MCF 10A (cell line): ENCODE measurements at regions not wholly inside any gene's neighbourhood (a gene's known extent, or its start where the extent isn't known, plus 50 kb on each side); places are given as distances from the start of the nearest gene placed in this dataset.

Source experiments
- BruUV-seq: library from RNA; stranded (reverse); fragments of 400-500 nt; replicated peaks from 2 replicates; lab custom pipeline; 2021; lab: Mats Ljungman, UMichigan
- CTCF ChIA-PET: fragments of 300-600 bp; sonication (Branson Sonifier 250); formaldehyde crosslinking; extraction: SDS; loops from one replicate; lab custom pipeline; 2021; ENCODE audit warnings: antibody characterized with exemption, inconsistent platforms; lab: Yijun Ruan, JAX
- POLR2A ChIA-PET: fragments of 300-600, 350-650 bp; sonication (Branson Sonifier 250); formaldehyde crosslinking; extraction: SDS; loops from one replicate; lab custom pipeline; 2020; ENCODE audit warnings: antibody characterized with exemption, inconsistent platforms; lab: Yijun Ruan, JAX
- DNase-seq: peaks from one replicate; pipeline ENCODE4 v3.0.0-alpha.2; 2018; ENCODE audit not compliant: unreplicated experiment
- H3K27ac Mint-ChIP-seq: one replicate; pipeline ENCODE4 v1.8.0; 2022; ENCODE audit warnings: mild to moderate bottlenecking, low read depth, mixed read lengths; ENCODE audit not compliant: unreplicated experiment
- H3K27me3 Mint-ChIP-seq: one replicate; pipeline ENCODE4 v1.8.0; 2022; ENCODE audit warnings: mixed read lengths; ENCODE audit not compliant: insufficient read depth, unreplicated experiment
- H3K36me3 Mint-ChIP-seq: one replicate; pipeline ENCODE4 v1.8.0; 2022; ENCODE audit warnings: mild to moderate bottlenecking, moderate library complexity, mixed read lengths; ENCODE audit not compliant: insufficient read depth, unreplicated experiment
- H3K4me1 Mint-ChIP-seq: one replicate; pipeline ENCODE4 v1.8.0; 2022; ENCODE audit warnings: mixed read lengths; ENCODE audit not compliant: insufficient read depth, unreplicated experiment
- H3K4me3 Mint-ChIP-seq: one replicate; pipeline ENCODE4 v1.8.0; 2022; ENCODE audit warnings: mild to moderate bottlenecking, moderate library complexity, mixed read lengths; ENCODE audit not compliant: unreplicated experiment
- H3K9me3 Mint-ChIP-seq: one replicate; pipeline ENCODE4 v1.8.0; 2022; ENCODE audit warnings: mixed read lengths; ENCODE audit not compliant: unreplicated experiment
- intact Hi-C: fragments of 100-400 bp; cut with micrococcal nuclease; formaldehyde crosslinking; loops from 2 replicates; pipeline ENCODE4 v1.14.1; 2022
- TF ChIP-seq, protein P1 (sequence below): fragments of 200-600 bp; IDR thresholded peaks from one replicate; pipeline ENCODE4 v1.8.0; 2022; ENCODE audit warnings: antibody characterized with exemption, mild to moderate bottlenecking; ENCODE audit not compliant: unreplicated experiment

DNA sequence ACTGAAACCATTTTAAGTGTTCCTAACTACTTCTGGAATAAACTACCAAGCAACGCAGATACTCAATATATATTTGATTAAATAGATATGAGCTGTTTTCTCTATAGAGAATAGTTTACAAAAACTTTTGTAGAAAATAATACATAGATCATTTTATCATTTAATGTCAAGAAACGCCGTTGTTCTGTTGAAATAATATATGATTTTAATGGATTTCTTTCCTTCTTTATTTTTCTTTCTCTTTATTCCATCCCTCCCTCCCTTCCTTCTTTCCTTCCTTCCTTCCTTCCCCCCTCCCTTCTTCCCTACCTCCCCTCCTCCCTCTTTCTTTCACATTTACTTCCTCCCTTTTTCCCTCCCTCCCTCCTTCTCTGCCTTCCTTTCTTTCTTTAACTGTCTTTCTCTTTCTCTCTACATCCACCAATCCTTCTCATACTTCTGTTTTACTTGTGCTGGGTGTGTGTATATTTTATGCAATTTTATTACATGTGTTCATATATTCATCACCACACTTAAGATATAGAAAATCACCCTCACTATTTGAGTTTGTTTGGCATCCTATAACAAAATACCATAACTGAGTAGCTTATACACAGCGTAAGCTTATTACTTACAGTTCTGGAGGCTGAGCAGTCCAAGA lies 230.9 kb upstream of the BRINP3 start:
- H3K9me3 Mint-ChIP-seq = no peaks in the 10 kb centered on the region
- H3K27ac Mint-ChIP-seq = no peak overlapping the region
- BruUV-seq = no TSS peak
- TF ChIP-seq, protein P1, sequence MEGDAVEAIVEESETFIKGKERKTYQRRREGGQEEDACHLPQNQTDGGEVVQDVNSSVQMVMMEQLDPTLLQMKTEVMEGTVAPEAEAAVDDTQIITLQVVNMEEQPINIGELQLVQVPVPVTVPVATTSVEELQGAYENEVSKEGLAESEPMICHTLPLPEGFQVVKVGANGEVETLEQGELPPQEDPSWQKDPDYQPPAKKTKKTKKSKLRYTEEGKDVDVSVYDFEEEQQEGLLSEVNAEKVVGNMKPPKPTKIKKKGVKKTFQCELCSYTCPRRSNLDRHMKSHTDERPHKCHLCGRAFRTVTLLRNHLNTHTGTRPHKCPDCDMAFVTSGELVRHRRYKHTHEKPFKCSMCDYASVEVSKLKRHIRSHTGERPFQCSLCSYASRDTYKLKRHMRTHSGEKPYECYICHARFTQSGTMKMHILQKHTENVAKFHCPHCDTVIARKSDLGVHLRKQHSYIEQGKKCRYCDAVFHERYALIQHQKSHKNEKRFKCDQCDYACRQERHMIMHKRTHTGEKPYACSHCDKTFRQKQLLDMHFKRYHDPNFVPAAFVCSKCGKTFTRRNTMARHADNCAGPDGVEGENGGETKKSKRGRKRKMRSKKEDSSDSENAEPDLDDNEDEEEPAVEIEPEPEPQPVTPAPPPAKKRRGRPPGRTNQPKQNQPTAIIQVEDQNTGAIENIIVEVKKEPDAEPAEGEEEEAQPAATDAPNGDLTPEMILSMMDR = no peak
- no peaks in the 10 kb centered on the region for H3K27me3 Mint-ChIP-seq
- DNase-seq = no peak
- intact Hi-C loops = no loop called here
- CTCF ChIA-PET = interaction anchor here (0.6 kb wide), 1 partner anchor 106 kb away, joined by 3 read pairs; no protein-coding TSS in a partner anchor
- no peaks in the 10 kb centered on the region for H3K4me1 Mint-ChIP-seq
- no peak overlapping the region for H3K4me3 Mint-ChIP-seq
- no peaks in the 10 kb centered on the region for H3K36me3 Mint-ChIP-seq
- POLR2A ChIA-PET = no interaction called here

DNA sequence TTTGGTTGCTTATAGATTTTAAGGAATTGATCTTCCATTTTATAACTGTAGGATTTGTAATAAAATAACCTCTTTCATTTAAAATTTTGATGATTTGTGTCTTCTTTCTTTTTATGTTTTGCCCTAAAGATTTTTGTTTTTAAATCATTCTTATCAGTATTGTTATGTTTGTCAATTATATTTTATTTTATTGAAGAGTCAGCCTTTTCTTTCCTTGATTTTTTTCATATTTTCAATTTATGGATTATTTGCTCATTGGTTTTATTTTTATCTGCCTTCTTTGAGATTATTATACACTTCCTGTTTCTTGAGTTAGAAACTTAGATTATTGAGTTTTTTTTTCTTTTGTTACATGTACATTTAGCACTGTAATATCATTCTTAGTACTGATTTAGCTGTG lies 233.4 kb upstream of the BRINP3 start:
- TF ChIP-seq, protein P1 = no peak
- H3K27me3 Mint-ChIP-seq = no peaks in the 10 kb centered on the region
- no TSS peak for BruUV-seq
- H3K27ac Mint-ChIP-seq = no peak overlapping the region
- no peak overlapping the region for H3K4me3 Mint-ChIP-seq
- intact Hi-C loops = no loop called here
- CTCF ChIA-PET = no interaction called here
- H3K9me3 Mint-ChIP-seq = no peaks in the 10 kb centered on the region
- no peaks in the 10 kb centered on the region for H3K36me3 Mint-ChIP-seq
- DNase-seq = no peak
- H3K4me1 Mint-ChIP-seq = no peaks in the 10 kb centered on the region
- POLR2A ChIA-PET = no interaction called here

DNA sequence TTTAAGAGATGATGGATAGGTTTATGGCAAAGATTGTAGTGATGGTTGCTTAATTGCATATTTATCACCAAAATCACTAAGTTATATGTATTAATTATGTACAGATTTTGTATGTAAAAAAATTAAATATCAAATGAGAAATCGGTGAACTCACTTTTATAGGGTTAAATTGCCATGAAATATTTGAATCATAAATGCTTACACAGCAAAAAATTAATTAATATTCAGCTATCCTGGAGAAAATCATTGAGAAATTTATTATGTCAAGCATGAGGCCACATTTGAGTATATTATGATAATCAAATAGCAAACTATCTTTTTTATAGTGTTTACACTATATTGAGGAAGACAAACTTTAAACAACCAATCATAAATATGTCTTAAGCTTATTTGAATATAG lies 239.4 kb upstream of the BRINP3 start:
- no peaks in the 10 kb centered on the region for H3K9me3 Mint-ChIP-seq

DNA sequence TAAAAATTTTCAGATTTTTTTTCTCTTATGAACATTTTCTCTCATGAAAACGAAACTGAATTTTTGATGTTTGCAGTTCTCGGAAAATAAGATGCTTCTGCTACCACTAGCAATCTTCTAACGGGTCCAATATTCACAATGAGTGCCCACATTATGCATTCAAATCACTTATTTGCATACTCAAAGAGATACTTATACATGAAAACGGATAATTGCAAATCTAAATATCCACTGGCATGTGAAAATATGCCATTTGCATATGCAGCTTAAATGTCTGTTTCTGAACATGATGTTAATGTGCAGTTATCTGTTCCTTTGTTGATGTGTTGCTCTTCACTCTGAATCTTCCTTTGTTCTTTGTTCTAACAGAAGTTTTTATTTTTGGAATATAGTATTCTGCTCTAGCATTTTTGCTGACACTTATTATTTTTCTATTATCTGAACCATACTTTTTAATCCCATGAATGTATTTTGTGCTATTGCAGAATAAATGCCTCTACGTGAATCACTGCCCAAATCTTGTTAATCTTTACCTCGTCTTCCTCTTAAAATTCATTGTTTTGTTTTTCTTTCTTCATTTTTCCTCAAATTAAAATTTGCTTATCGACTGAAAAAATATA lies 259.4 kb upstream of the BRINP3 start:
- no peak overlapping the region for H3K27ac Mint-ChIP-seq
- intact Hi-C loops = no loop called here
- ChIA-PET CTCF (no interaction called here), POLR2A (interaction anchor here (1.3 kb wide), 1 partner anchor 9 kb away, joined by 4 read pairs; no protein-coding TSS in a partner anchor)
- H3K9me3 Mint-ChIP-seq = no peaks in the 10 kb centered on the region
- no peaks in the 10 kb centered on the region for H3K4me1 Mint-ChIP-seq
- H3K27me3 Mint-ChIP-seq = no peaks in the 10 kb centered on the region
- TF ChIP-seq, protein P1 = no peak
- BruUV-seq = no TSS peak
- DNase-seq = no peak
- no peaks in the 10 kb centered on the region for H3K36me3 Mint-ChIP-seq
- no peak overlapping the region for H3K4me3 Mint-ChIP-seq

More for the DNA sequence above, 239.4 kb upstream of the BRINP3 start:
- Mint-ChIP-seq H3K4me3 (no peak overlapping the region), H3K27ac (no peak overlapping the region), H3K36me3 (no peaks in the 10 kb centered on the region), H3K27me3 (no peaks in the 10 kb centered on the region), H3K4me1 (no peaks in the 10 kb centered on the region)
- intact Hi-C loops = no loop called here
- ChIA-PET CTCF (interaction anchor here (0.6 kb wide), 1 partner anchor 1968 kb away, joined by 3 read pairs; no protein-coding TSS in a partner anchor), POLR2A (no interaction called here)
- no TSS peak for BruUV-seq
- no peak for DNase-seq
- TF ChIP-seq, protein P1 = no peak
